COLO829 (cell line): ENCODE measurements at regions not wholly inside any gene's neighbourhood (a gene's known extent, or its start where the extent isn't known, plus 50 kb on each side); places are given as distances from the start of the nearest gene placed in this dataset.

Experiments used
- DNase-seq: peaks from one replicate; pipeline ENCODE4 v3.0.0; 2012; ENCODE audit warnings: low spot score

DNA sequence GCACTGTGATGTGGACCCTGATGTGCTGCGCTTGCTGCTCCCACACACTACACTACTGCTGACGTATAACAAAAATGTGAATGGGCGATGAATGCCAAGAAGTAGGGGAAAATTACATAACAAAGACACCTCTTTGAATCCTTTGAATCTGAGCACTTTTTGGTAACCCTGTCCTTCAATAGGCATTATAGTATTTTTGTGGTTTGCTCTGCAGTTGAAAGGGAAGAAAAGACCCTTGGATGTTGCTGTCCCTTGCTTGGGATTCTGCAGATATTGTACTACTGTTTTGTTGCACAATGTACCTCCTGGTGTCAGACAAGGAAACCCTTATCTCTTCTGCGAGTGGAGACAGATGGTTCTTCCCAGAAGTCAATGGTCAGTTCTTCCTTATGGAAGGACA, 124.8 kb upstream of the UBE3A start:
- DNase-seq = no peak

- no peak for DNase-seq
Observed at GRCh38 chr15:25557926-25558325, 119.1 kb upstream of the UBE3A start.

- DNase-seq = no peak
Observed at GRCh38 chr15:25556136-25556535, 117.3 kb upstream of the UBE3A start.

DNA sequence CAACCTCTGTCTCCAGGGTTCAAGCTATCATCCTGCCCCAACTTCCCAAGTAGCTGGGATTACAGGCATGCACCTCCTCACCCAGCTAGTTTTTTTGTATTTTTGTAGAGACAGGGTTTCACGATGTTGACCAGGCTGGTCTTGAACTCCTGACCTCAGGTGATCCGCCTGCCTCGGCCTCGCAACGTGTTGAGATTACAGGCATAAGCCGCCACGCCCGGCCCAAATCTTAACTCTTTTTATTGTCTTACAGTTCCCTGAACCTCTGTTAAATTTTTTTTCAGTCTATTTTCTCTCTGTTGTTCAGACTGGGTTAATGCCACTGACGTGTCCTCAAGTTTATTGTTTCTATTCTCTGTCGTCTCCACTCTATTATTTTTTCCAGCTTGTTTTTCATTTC, 115.8 kb upstream of the UBE3A start:
- DNase-seq = no peak

GRCh38 chr15:25548600-25548999, 109.8 kb upstream of the UBE3A start:
- no peak for DNase-seq

DNA sequence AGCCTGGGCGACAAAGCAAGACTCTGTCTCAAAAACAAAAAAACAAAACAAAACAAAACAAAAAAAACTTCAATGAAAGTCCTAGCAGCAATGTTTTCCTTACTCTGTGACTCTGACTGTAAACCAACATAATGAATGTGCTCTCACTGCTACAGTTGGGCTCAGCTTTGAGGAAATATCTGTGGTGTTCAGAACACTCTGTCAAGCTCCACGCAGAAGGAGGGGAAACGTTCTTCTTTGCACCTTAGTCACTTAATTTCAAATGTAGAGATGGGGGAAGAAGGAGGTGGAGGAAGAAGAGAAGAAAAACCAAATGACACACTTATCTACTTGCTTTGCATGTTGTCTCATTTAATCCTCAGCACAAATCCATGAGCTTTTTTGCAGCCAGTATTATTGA, 107.1 kb upstream of the UBE3A start:
- no peak for DNase-seq

GRCh38 chr15:25545017-25545416, 106.2 kb upstream of the UBE3A start:
- DNase-seq = peak; percentile 58

DNA sequence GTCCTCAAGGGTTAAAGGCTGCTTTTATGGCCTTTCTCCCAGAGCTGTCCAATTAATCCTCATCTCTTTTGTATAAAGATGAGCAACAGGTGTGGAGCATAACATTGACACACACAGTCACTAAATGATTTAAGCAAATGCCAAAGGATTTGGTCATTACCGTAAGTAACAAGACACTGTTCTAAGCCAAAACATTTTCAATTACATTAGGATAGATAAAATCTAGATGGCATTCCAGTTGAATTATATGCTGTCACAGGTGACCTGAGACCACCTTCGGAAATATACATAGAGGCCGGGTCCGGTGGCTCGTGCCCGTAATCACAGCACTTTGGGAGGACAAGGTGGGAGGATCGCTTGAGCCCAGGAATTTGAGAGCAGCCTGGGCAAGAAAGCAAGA, 105.3 kb upstream of the UBE3A start:
- DNase-seq = no peak

DNA sequence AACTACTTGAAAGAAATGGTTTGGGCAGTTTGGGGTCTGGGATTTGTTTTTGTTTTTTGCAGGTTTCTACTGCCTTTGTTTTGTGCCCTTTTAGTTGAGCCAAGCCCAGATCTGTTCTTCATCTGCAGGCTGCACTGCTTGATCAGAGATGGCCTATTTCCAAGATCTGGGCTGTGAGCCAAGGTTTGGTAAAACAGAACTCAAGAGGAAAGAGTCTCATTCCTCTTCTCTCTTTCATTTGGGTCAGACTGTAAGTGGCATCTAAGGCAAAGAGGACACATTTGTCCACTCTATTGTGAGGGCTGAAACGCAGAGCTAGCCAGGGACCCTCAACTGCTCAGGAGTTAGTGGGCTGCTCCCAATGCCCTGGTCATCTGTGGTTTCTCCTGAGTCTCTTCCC, 104.4 kb upstream of the UBE3A start:
- DNase-seq = peak; percentile 25

DNA sequence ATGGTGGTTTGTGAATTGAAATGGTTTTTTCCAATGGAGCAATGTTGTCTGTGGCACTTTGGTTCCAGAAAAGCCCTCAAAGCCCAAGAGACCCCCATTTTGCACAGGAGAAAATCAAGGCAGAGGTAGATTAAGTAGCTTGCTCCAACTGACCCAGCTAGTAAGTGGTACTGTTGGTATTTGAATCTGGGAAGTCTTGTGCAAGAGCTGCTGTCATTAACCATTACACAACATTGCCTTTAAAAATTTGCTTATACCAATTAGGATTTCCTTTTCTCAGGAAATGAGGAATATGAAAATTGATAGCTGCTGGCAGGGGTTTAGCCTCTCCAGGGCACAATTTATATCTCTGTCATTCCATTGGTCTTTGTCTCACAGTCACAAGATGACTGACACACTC, 102.4 kb upstream of the UBE3A start:
- no peak for DNase-seq

GRCh38 chr15:25536801-25537611, 98.2 kb upstream of the UBE3A start:
- DNase-seq = no peak

- no peak for DNase-seq
Observed at GRCh38 chr15:25535866-25536265, 97.0 kb upstream of the UBE3A start.

DNA sequence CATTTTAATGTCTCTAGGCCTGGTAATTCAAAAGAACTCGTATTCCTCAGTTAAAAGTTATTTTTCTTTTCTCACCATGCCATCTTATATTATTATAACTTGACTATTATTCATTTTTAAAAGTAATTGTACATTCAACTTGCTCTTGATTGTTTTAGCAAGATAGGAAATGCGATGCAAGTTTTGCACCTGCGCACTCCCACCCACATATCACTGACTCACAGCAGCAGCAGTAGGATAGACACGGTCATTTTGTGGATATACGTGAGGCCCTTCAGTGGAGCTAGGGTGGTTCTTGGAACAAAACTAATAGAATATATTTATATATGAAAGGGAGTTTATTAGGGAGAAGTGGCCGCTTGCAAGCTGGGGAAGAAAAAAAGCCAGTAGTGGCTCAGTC, 95.5 kb upstream of the UBE3A start:
- DNase-seq = no peak

GRCh38 chr15:25532269-25533140, 93.7 kb upstream of the UBE3A start:
- DNase-seq = no peak

GRCh38 chr15:25529774-25530173, 91.0 kb upstream of the UBE3A start:
- DNase-seq = no peak

DNA sequence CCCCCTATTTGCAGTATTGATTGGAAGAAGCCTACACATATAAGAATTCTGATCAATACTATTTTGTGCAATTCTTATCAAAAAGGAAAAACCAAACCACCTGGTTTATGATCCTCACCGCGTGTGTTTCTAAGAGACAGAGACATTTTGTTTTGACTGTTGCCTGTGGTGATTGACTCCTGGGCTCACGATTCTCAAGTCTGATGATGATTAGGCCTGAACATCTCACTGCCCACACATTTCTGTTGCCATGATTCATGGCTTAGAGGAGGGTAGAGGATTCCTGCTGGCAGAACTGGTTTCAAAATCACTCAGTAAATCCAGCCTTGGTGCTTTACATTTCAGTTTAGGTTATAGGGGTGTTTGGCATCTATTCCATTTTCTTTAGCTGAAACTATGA, 88.3 kb upstream of the UBE3A start:
- DNase-seq = no peak

GRCh38 chr15:25525741-25526140, 86.9 kb upstream of the UBE3A start:
- no peak for DNase-seq

- DNase-seq = no peak
Observed at GRCh38 chr15:25515633-25516032, 76.8 kb upstream of the UBE3A start.

GRCh38 chr15:25514522-25514921, 75.7 kb upstream of the UBE3A start:
- no peak for DNase-seq

- no peak for DNase-seq
Observed at GRCh38 chr15:25512957-25513356, 74.1 kb upstream of the UBE3A start.

DNA sequence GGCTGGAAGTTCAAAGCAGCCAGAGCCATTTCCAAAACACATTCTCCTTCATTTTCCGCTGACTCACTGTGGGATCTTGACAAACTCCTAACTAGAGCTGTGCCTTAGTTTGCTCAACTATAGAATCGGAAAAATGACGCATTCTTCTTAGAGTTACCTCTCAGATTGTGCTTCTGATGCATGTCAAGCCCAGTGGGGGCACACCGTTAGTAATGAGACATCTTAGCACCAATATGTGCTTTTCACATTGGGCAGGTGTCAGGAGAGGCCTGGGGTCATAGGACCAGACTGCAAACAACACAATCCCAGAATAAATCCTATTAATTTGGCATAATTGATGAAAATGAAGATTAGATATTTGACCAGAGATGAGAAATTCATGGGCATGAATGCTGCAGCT, 71.3 kb upstream of the UBE3A start:
- no peak for DNase-seq

- no peak for DNase-seq
Observed at GRCh38 chr15:25509703-25510102, 70.9 kb upstream of the UBE3A start.

DNA sequence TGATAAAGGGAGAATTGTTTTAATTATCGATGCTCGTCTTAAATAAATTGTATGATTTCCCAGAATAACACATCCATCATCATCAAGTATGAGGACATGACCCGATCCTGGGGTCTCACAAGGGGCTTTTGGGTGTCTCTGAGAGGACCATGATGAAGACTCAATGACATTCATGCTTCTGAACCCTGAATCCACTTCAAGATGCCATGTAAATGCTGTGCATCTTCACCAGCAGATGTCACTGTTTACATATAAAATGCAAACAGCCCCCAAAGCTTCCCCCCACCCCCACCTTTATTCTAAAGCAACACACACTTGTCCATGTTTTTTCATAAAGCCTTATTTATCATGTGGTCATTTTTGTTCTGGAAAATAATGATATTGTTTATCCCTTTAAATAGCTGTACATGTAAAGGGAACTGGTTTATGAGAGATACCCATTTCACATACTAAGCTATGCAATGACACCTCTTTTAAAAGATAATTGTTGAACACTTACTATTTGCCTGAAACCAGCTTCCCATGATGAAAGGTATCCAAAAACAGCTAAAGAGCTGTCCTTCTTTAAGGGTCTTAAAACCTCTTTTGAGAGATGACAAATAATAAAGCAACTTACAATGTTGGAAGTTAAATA, 69.7 kb upstream of the UBE3A start:
- DNase-seq = peak; percentile 34
